NT2/D1 (cell line): ENCODE measurements at regions not wholly inside any gene's neighbourhood (a gene's known extent, or its start where the extent isn't known, plus 50 kb on each side); places are given as distances from the start of the nearest gene placed in this dataset.

Source experiments
- SUZ12 ChIP-seq: IDR thresholded peaks from 2 replicates; pipeline ENCODE4 v1.6.1; 2011; ENCODE audit not compliant: insufficient read length, insufficient read depth; ENCODE audit errors: extremely low read depth
- YY1 ChIP-seq: IDR thresholded peaks from 2 replicates; pipeline ENCODE4 v1.6.1; 2011; ENCODE audit not compliant: insufficient read length, insufficient read depth
- ZNF274 ChIP-seq: IDR thresholded peaks from 2 replicates; pipeline ENCODE4 v1.6.1; 2011; ENCODE audit warnings: mild to moderate bottlenecking, low read depth, low read length

DNA sequence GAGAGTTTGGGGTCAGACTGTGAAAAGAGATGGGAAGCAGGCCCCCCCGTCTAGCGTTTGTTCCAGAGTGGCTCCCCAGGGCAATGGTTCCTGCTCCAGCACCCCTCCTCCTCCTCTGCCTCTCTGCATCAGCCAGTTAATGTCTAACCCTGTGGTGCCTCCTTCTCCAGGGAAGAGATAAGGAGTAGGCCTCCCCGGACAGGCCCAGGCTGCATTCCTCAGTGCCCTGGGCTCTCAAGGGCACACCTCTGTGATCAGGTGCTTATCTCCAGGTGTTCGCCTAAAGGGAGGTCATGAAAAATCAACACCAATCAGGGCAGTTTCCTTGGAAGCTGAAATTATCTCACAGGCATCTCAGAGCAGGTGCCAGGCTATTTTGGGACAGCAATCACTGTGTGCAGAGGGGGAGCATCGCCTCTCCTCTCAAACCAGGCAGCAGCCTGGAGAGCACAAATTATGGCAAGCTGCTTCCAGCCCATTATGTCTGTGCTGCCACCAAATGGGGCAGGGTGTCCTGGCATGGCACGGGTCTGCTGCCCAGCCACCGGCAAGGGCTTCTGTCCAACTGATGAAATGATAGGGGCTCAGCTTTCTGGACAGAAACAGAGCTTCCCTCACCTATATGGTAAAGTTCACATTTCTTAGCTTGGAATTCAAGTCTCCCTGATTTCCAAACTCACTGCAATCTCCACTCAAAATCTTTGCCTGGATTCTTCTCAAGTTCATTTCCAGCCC is 255.8 kb upstream of the SLC14A2 start:
- TF ChIP-seq YY1, result no peak
- no peak for TF ChIP-seq ZNF274
- no peak for TF ChIP-seq SUZ12
